ENCODE measurements at regions not wholly inside any gene's neighbourhood (a gene's known extent, or its start where the extent isn't known, plus 50 kb on each side); places are given as distances from the start of the nearest gene placed in this dataset.

DNA sequence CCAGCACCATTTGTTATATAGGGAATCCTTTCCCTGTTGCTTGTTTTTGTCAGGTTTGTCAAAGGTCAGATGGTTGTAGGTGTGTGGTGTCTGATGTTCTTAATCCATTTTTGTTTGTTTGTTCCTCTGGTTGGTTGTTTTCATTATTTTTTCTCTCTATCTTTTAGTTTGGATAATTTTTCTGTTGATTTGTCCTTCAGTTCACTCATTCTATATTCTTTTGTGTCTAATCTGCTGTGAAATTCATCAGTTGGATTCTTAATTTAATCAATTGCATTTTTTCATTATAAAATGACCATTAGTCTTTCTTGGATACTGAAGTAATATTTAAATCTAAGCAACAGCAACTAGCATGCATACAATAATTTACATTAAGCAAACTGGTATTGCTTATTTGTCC, 206.7 kb upstream of the TRIB2 start:
- intact Hi-C loops (cut with micrococcal nuclease) = no loop called here

DNA sequence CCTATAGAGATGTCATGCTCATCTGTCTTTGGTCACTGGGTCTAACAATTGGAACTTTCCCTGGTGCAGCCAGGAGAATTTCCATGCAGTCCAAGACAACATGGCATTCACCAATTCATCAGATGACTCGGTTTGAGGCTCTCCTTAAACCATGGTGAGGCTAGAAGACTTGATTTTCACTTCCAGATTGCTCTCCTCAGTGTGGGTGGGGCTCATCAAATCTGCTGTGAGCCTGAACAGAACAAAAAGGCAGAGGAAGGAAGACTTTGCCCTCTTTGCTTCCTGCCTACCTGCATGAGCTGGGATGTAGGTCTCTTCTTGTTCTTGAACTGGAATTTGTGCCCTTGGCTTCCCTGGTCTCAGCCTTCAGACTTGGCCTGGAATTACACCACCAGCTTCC, 203.4 kb upstream of the TRIB2 start:
- intact Hi-C loops (cut with micrococcal nuclease) = no loop called here

DNA sequence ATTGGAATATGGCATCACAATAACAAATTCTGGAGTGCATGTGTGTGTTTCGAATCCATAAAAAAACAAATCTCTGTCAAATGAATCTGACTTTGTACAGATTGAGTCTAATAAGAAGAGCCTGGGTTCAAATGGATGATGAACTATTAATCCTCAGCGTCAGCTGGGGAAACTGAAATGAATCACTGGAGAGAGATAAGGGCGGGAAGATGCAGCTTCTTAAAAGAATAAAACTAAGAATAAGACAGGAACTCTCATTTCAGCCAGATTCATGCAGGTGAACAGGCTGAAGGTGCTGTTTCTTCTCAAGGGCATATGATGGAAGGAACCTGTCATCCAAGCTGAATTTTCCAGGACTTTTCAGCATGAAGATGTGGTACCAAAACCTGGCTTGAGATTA, 202.6 kb upstream of the TRIB2 start:
- intact Hi-C loops (cut with micrococcal nuclease) = loop anchor here (1.0 kb wide), 2 partner anchors 13 to 58 kb away; no protein-coding TSS in a partner anchor

DNA sequence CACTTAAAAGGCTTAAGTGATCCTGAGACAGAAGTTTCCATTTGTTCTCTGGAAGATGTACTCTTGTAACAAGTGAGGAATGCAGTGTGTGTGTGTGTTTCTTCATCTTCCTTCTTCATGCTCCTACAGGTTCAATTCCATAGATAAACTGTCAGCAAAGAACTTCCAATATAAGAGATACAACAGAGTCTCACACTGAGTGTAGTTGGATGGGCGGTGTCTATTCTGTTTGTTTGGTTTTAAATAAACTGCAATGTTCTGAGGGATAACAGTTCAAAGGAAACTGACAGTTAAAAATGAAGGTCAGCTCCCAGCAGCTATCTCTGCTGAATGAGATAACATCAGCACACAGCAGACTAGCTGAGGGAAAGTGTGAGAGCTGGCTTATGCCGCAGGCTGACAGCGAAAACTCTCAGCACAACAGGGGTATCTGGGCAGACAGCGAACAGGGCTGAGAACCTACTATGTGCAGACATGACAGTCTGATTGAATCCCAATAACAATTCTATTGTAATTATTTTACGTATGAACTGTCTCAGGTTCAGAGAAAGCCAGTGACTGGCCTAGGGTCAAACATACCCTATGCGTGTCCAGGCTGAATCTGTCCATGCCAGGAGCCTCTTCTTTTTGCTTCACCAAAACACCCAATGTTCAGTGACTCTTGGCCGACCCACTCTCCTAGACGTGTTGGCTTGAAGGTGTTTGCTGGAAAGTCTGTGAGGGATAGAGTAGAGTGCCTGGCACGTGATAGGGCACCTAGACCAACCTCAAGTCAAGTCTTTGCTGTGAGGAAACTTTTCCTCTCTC, 201.9 kb upstream of the TRIB2 start:
- intact Hi-C loops (cut with micrococcal nuclease) = loop anchor here (1.0 kb wide), 3 partner anchors 13 to 59 kb away; no protein-coding TSS in a partner anchor

GRCh38 chr2:12515871-12516270, 200.9 kb upstream of the TRIB2 start:
- intact Hi-C loops (cut with micrococcal nuclease) = loop anchor here (1.0 to 2.0 kb wide), 2 partner anchors 12 to 17 kb away; no protein-coding TSS in a partner anchor

GRCh38 chr2:12533337-12534005, 183.3 kb upstream of the TRIB2 start:
- intact Hi-C loops (cut with micrococcal nuclease) = loop anchor here (2.0 kb wide), 1 partner anchor 17 kb away; no protein-coding TSS in a partner anchor

DNA sequence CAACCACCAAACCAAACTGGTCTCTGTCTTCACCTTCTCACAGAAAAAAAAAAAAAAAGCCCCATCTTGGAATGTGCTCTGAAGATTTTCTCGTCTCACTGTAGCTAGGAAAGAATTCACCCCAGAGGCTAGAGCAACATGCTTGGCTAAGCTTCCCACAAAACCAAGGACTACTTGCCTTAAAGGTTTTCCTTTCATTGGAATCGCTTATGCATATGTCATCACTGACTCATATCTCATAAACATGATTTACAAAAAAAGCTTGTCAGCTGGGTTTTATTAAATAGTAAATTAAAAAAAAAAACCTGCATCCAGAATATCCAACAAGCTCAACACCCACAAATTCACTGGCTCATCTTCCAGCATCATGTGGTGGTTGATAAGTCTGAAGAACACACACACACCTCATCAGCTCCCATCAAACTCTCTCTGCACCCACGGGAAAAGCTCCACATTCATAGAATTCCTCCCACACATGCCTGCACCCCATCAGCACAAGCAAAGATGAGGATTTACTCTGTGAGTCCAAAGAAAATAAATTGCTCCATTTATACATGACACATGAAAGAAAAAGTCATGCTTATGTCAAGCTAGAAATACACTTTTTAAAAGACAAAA, 182.0 kb upstream of the TRIB2 start:
- intact Hi-C loops (cut with micrococcal nuclease) = no loop called here

GRCh38 chr2:12536976-12537375, 179.8 kb upstream of the TRIB2 start:
- intact Hi-C loops (cut with micrococcal nuclease) = no loop called here

DNA sequence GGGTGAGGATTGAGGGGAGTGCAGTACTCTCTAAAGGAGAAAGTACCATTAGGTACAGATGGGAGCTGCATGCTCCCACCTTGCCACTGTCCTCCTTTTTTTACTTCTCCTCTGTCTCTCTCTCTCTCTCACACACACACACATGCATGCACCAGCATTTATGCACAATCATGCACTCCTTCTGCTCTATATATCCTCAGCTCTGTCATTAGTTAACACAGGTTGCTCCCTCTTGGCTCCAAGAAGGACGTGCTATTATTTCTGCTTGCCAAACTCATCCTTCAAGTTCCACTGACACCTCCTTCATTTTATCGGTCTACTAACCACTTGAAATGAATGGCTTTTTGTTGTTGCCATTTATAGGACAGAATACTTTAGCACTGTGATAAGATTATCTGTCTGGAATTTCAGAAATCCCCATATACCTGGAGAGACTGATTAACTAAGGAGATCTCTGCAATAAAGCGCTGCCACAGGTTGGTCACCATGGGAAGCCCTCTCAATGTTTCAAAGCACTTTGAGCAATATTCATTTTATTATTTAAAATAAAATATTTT, 178.5 kb upstream of the TRIB2 start:
- intact Hi-C loops (cut with micrococcal nuclease) = no loop called here

- intact Hi-C loops (cut with micrococcal nuclease) = no loop called here
Measured at GRCh38 chr2:12539336-12539735, 177.4 kb upstream of the TRIB2 start.

GRCh38 chr2:12539776-12540562, 176.8 kb upstream of the TRIB2 start:
- intact Hi-C loops (cut with micrococcal nuclease) = no loop called here

DNA sequence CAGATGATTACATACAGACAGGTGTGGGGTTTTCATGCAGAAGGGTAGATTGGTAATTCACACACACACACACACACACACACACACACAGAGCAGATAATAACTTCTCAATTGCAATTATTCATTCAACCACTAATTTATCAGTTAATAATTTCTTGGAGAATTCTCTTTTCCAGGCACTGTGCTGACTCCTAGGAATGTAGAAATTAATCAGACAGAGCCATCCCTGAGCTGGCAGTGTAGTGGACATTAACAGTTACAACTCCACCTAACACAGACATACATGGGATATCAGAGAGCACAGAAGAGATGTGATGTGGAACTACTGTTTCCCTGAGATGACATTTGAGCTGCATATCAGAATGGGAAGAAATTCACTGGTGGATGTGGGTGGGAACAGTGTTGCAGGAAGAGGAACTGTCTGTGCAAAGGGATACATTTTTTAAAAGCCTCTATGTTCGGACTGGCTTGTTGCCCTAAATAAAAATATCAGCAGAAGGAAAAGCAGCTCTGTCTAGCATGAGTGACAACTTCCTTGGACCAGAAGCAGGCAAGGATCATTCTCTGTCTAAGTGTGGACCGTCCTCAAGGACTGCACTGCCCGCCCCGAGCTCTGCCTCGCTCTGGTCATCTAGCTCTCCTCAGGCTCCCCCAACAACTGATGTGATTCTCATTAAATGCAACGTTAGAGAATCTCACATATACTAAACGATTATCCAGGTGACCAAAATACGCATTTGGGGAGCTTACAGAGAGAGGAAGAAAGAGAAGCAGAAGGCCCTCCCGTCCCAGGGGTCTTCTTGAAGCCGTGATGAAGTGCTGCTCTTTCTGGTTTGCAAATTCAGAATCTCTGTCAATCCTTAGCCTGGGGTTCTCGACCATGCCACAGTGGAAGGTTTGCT, 173.4 kb upstream of the TRIB2 start:
- intact Hi-C loops (cut with micrococcal nuclease) = no loop called here

- intact Hi-C loops (cut with micrococcal nuclease) = no loop called here
Measured at GRCh38 chr2:12543978-12544558, 172.7 kb upstream of the TRIB2 start.

GRCh38 chr2:12547566-12548170, 169.1 kb upstream of the TRIB2 start:
- intact Hi-C loops (cut with micrococcal nuclease) = no loop called here

DNA sequence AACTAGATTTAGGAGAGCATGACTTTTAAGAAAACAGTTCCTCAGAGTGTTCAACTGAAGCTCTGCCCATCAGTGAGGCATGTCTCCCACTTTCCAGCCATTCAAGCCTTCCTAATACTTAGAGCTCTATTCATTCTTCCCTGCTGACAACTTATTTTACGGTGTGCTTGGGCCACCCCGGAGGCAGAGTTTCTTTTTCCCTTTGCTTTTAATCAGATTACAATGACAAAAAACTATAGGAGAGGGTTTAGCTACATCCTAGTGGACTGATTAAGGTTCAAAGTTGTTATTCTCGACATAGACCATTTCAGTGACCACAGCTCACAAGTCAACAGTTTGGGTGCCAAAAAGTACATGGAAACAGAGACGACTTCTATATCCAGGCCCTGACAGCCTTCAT, 167.8 kb upstream of the TRIB2 start:
- intact Hi-C loops (cut with micrococcal nuclease) = no loop called here

- intact Hi-C loops (cut with micrococcal nuclease) = no loop called here
Measured at GRCh38 chr2:12549641-12550040, 167.1 kb upstream of the TRIB2 start.

GRCh38 chr2:12552092-12552491, 164.6 kb upstream of the TRIB2 start:
- intact Hi-C loops (cut with micrococcal nuclease) = no loop called here

DNA sequence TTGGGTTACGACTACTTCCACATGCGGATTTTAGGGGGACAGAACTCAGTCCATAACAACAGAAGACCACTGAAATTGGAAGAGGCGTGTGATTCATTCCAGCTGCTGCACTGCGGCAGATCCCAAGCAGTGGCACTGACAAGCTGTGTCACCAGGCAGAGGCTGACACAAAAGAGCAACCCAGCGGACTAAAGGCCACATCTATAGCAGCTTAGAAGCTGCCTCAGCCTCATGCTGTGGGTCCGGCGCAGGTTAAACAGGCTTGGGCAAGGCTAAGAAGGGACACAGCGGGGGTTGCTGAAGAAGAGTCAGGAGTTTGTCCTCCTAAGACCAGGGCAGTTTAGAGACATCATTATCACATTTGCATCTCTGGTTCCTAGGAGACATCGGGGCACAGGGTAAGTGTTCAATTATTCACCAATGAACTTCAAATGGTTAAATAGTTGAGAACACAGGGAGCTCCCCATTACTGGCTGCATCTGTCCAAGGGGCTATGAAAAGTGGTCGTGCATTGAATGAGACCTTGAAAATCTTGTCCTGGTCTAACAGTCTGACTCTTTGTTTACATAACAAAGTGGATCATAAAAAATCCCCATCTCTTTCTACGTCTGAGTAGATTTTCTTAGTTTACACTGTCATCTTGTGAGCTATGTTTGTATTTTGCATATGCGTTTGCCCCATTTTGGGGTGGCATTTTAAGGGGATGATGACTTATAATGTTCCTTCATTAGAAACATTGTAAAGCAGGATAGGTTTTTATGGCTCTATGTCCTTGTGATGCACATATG, 162.3 kb upstream of the TRIB2 start:
- intact Hi-C loops (cut with micrococcal nuclease) = loop anchor here (1.0 to 5.0 kb wide), 3 partner anchors 48 to 262 kb away; partner anchors contain the start of gene TRIB2

Measured in T-helper 2 cell treated with Interferon-gamma antibody and Interleukin-4, amounts not matched to agents 100 ng/mL and 5 ng/mL, for 36 hours (primary cell).